Endothelial cell of umbilical vein (primary cell): ENCODE measurements at regions not wholly inside any gene's neighbourhood (a gene's known extent, or its start where the extent isn't known, plus 50 kb on each side); places are given as distances from the start of the nearest gene placed in this dataset.

Source experiments
- BruUV-seq: library from RNA; stranded (reverse); fragments of 400-500 nt; replicated peaks from 2 replicates; lab custom pipeline; 2021; lab: Mats Ljungman, UMichigan
- CTCF ChIA-PET: fragments of 300-600, 350-600 bp; sonication (Branson Sonifier 250); formaldehyde crosslinking; loops from one replicate; lab custom pipeline; 2021; ENCODE audit warnings: antibody characterized with exemption, inconsistent platforms; lab: Charles Lee
- POLR2A ChIA-PET: fragments of 300-600, 350-600 bp; sonication (Branson Sonifier 250); formaldehyde crosslinking; loops from one replicate; lab custom pipeline; 2021; ENCODE audit warnings: antibody characterized with exemption, inconsistent platforms; lab: Charles Lee
- DNase-seq: peaks from one replicate; pipeline ENCODE4 v3.0.0-alpha.2; 2011; ENCODE audit warnings: low read depth, low spot score
- FAIRE-seq: peaks from 2 replicates; lab custom pipeline; 2011; peaks lifted over from hg19 to GRCh38; lab: Jason Lieb, UNC
- H2AFZ ChIP-seq: 2 replicates; pipeline ENCODE4 v1.6.0; 2012; ENCODE audit warnings: low read depth, low read length, control low read depth, inconsistent platforms
- H3K27ac ChIP-seq: 2 replicates; pipeline ENCODE4 v1.5.1; 2011; ENCODE audit warnings: low read depth, mild to moderate bottlenecking, control low read depth, low read length, moderate library complexity; ENCODE audit not compliant: insufficient read depth
- H3K27me3 ChIP-seq, 2 experiments: 2 replicates each; pipeline versions ENCODE4 v1.6.0 to v1.6.1; 2011; ENCODE audit warnings: low read length in 2 of 2, mixed read lengths in 1 of 2; ENCODE audit not compliant: control insufficient read depth in 2 of 2, insufficient read depth in 2 of 2
- H3K36me3 ChIP-seq, 2 experiments: 2 replicates in 1 of 2; 3 replicates in 1 of 2; pipeline ENCODE4 v1.5.1; 2011; ENCODE audit warnings: low read length in 2 of 2, mild to moderate bottlenecking in 1 of 2, moderate library complexity in 1 of 2; ENCODE audit not compliant: control insufficient read depth in 2 of 2, insufficient read depth in 2 of 2; ENCODE audit errors: extremely low read depth in 1 of 2
- H3K4me1 ChIP-seq: 3 replicates; pipeline ENCODE4 v1.5.1; 2011; ENCODE audit warnings: mild to moderate bottlenecking, low read length; ENCODE audit not compliant: control insufficient read depth, insufficient read depth; ENCODE audit errors: extremely low read depth
- H3K4me2 ChIP-seq: 2 replicates; pipeline ENCODE4 v1.6.1; 2011; ENCODE audit warnings: low read length, control low read depth, mixed read lengths; ENCODE audit not compliant: insufficient read depth
- H3K4me3 ChIP-seq, 3 experiments: fragments of 200-600 bp in 1 of 3; sonication (generic), shearing (Covaris generic) in 1 of 3; replicated peaks in 1 of 3; 2 replicates each; pipeline ENCODE4 v1.5.1; 2011 to 2016; ENCODE audit warnings: control low read depth in 3 of 3, low read length in 3 of 3, mild to moderate bottlenecking in 2 of 3, inconsistent platforms in 1 of 3, low read depth in 1 of 3, moderate library complexity in 1 of 3; ENCODE audit not compliant: insufficient read depth in 1 of 3
- H3K79me2 ChIP-seq: 2 replicates; pipeline ENCODE4 v1.6.0; 2012; ENCODE audit warnings: low read length, inconsistent platforms; ENCODE audit not compliant: control insufficient read depth, insufficient read depth
- H3K9ac ChIP-seq: replicated peaks from 2 replicates; pipeline ENCODE3; 2011; ENCODE audit warnings: low read length, control low read depth; ENCODE audit not compliant: insufficient read depth; ENCODE audit errors: extremely low read depth
- H3K9me1 ChIP-seq: replicated peaks from 3 replicates; pipeline ENCODE4 v1.6.0; 2011; ENCODE audit warnings: mild to moderate bottlenecking, low read length; ENCODE audit not compliant: control insufficient read depth, insufficient read depth; ENCODE audit errors: extremely low read depth
- H3K9me3 ChIP-seq: replicated peaks from 2 replicates; pipeline ENCODE4 v1.5.1; 2012; ENCODE audit warnings: low read length, inconsistent platforms; ENCODE audit not compliant: control insufficient read depth, insufficient read depth
- H4K20me1 ChIP-seq: replicated peaks from 2 replicates; pipeline ENCODE3; 2011; ENCODE audit warnings: mild to moderate bottlenecking, low read length; ENCODE audit not compliant: control insufficient read depth, insufficient read depth; ENCODE audit errors: extremely low read depth
- CTCF ChIP-seq, 2 donors: IDR thresholded peaks; 1 replicate in 1 of 2; 2 replicates in 1 of 2; pipeline ENCODE4 v1.5.1; 2011; ENCODE audit warnings: low read length in 2 of 2, mild to moderate bottlenecking in 2 of 2, moderate library complexity in 2 of 2, control low read depth in 1 of 2, inconsistent platforms in 1 of 2, low read depth in 1 of 2; ENCODE audit not compliant: insufficient read depth in 1 of 2; ENCODE audit errors: extremely low read depth in 1 of 2
- EZH2 ChIP-seq: IDR thresholded peaks from 2 replicates; pipeline ENCODE4 v1.6.1; 2012; ENCODE audit warnings: borderline replicate concordance, low read depth, mild to moderate bottlenecking, moderate library complexity, low read length, inconsistent platforms; ENCODE audit not compliant: severe bottlenecking
- JUN ChIP-seq: IDR thresholded peaks from 2 replicates; pipeline ENCODE4 v1.6.1; 2011; ENCODE audit warnings: borderline replicate concordance, low read depth; ENCODE audit not compliant: insufficient read length, insufficient read depth
- POLR2AphosphoS5 ChIP-seq: IDR thresholded peaks from 2 replicates; pipeline ENCODE4 v1.6.1; 2012; ENCODE audit warnings: low read depth, mild to moderate bottlenecking, control low read depth, low read length, moderate library complexity; ENCODE audit not compliant: insufficient read depth
- dilution Hi-C: fragments of 300-500 bp; cut with MboI; formaldehyde crosslinking; loops from one replicate; pipeline ENCODE4 v1.15.0; 2019; ENCODE audit warnings: low sequenced_read_pairs; ENCODE audit not compliant: extremely low pct_ligation_motif_present
- intact Hi-C: fragments of 100-400 bp; cut with micrococcal nuclease; formaldehyde crosslinking; loops from one replicate; pipeline ENCODE4 v1.10.0; 2022

- no peak for TF ChIP-seq EZH2
- no peak for TF ChIP-seq JUN
- no peak for TF ChIP-seq POLR2AphosphoS5
- TF ChIP-seq CTCF (IDR thresholded peaks at IDR 0.05; ENCODE audit: extremely low read depth in 1 of 2, insufficient read depth in 1 of 2, low read depth in 1 of 2, low read length in 2 of 2): peak; percentile 50 to 69
- no peak overlapping the region for H3K27ac ChIP-seq
- H3K27me3 ChIP-seq: no peaks in the 10 kb centered on the region
- no peaks in the 10 kb centered on the region for H3K36me3 ChIP-seq
- dilution Hi-C loops: no loop called here
- H3K9me1 ChIP-seq: no peaks in the 10 kb centered on the region
- BruUV-seq: no TSS peak
- intact Hi-C loops: loop anchor here (1.0 to 10.0 kb wide), 4 partner anchors 622 to 1894 kb away; partner anchors contain the start of gene HS3ST3B1
- DNase-seq: peak; percentile 38
- no peak overlapping the region for H3K9ac ChIP-seq
- ChIA-PET CTCF (interaction anchor here (1.2 to 1.5 kb wide), 7 partner anchors 11 to 1908 kb away, joined by 3 to 9 read pairs (median 7); partner anchors contain the start of gene ELAC2), POLR2A (no interaction called here)
- no peak overlapping the region for H3K4me3 ChIP-seq
- H3K4me2 ChIP-seq: no peak overlapping the region
- no peaks in the 10 kb centered on the region for H3K79me2 ChIP-seq
- FAIRE-seq: peak; percentile 82
- no peaks in the 10 kb centered on the region for H3K4me1 ChIP-seq
- no peaks in the 10 kb centered on the region for H3K9me3 ChIP-seq
- no peak overlapping the region for H2AFZ ChIP-seq
- H4K20me1 ChIP-seq: no peaks in the 10 kb centered on the region
Observed at GRCh38 chr17:14926526-14927122, 338.5 kb downstream of the PMP22 start.
